Embryonic facial prominence (tissue), 1 donor: ENCODE measurements at regions not wholly inside any gene's neighbourhood (a gene's known extent, or its start where the extent isn't known, plus 50 kb on each side); places are given as distances from the start of the nearest gene placed in this dataset.
A peak's percentile ranks its signal among the peaks of the same experiment; 100 is the strongest.

Experiments used
- DNase-seq: peaks from one replicate; pipeline ENCODE4 v3.0.0-alpha.2; 2016; ENCODE audit errors: extremely low spot score

GRCh38 chr1:87766737-87767136 lies 438.1 kb downstream of the LMO4 start:
- DNase-seq, result no peak

- DNase-seq, result no peak
These were observed 450.2 kb downstream of the LMO4 start for GRCh38 chr1:87778896-87779295.

GRCh38 chr1:87781554-87781953 lies 452.9 kb downstream of the LMO4 start:
- DNase-seq, result no peak

- no peak for DNase-seq
These were observed 454.6 kb downstream of the LMO4 start for GRCh38 chr1:87783315-87783714.

- no peak for DNase-seq
These were observed 456.7 kb downstream of the LMO4 start for GRCh38 chr1:87785386-87785785.

- DNase-seq, result no peak
These were observed 457.5 kb downstream of the LMO4 start for GRCh38 chr1:87786229-87786628.

GRCh38 chr1:87786861-87787545 lies 458.3 kb downstream of the LMO4 start:
- DNase-seq, result no peak

- DNase-seq, result no peak
These were observed 458.9 kb downstream of the LMO4 start for GRCh38 chr1:87787551-87787950.

GRCh38 chr1:87790756-87791155 lies 462.1 kb downstream of the LMO4 start:
- DNase-seq, result no peak

- DNase-seq, result no peak
These were observed 463.5 kb downstream of the LMO4 start for GRCh38 chr1:87791931-87792740.

GRCh38 chr1:87794788-87795614 lies 466.3 kb downstream of the LMO4 start:
- DNase-seq, result no peak

- DNase-seq, result no peak
These were observed 467.1 kb downstream of the LMO4 start for GRCh38 chr1:87795615-87796337.

GRCh38 chr1:87796471-87796901 lies 467.8 kb downstream of the LMO4 start:
- DNase-seq, result no peak

- no peak for DNase-seq
These were observed 470.8 kb downstream of the LMO4 start for GRCh38 chr1:87799451-87799850.

- no peak for DNase-seq
These were observed 471.3 kb downstream of the LMO4 start for GRCh38 chr1:87800006-87800405.

- no peak for DNase-seq
These were observed 474.7 kb downstream of the LMO4 start for GRCh38 chr1:87803375-87803774.

- DNase-seq, result no peak
These were observed 475.4 kb downstream of the LMO4 start for GRCh38 chr1:87804128-87804527.

- DNase-seq, result peak; percentile 66
These were observed 477.1 kb downstream of the LMO4 start for GRCh38 chr1:87805666-87806378.

GRCh38 chr1:87806379-87807094 lies 477.9 kb downstream of the LMO4 start:
- no peak for DNase-seq

- DNase-seq, result no peak
These were observed 481.5 kb downstream of the LMO4 start for GRCh38 chr1:87810166-87810565.
